WTC11 (cell line): ENCODE measurements at regions not wholly inside any gene's neighbourhood (a gene's known extent, or its start where the extent isn't known, plus 50 kb on each side); places are given as distances from the start of the nearest gene placed in this dataset.
A peak's percentile ranks its signal among the peaks of the same experiment; 100 is the strongest.

ENCODE experiments used
- ATAC-seq: fragments of 200-7000 bp; cut with Tn5 transposase; 2 replicates; pipeline ENCODE4 v1.10.0; 2021; ENCODE audit warnings: mild to moderate bottlenecking, moderate library complexity
- CTCF ChIA-PET: fragments of 300-600 bp; sonication (Branson Sonifier 250); formaldehyde crosslinking; loops from one replicate; lab custom pipeline; 2021; ENCODE audit warnings: antibody characterized with exemption; lab: Charles Lee
- POLR2A ChIA-PET: fragments of 350-600 bp; sonication (Branson Sonifier 250); formaldehyde crosslinking; loops from one replicate; lab custom pipeline; 2021; ENCODE audit warnings: antibody characterized with exemption; lab: Charles Lee
- DNase-seq: peaks from one replicate; pipeline ENCODE4 v3.0.0; 2021; ENCODE audit warnings: low spot score
- H3K27ac Mint-ChIP-seq: 2 replicates; pipeline ENCODE4 v1.8.0; 2021; ENCODE audit warnings: mixed read lengths
- H3K27me3 Mint-ChIP-seq: 2 replicates; pipeline ENCODE4 v1.8.0; 2021; ENCODE audit warnings: low read depth, mild to moderate bottlenecking, moderate library complexity, mixed read lengths
- H3K36me3 Mint-ChIP-seq: 2 replicates; pipeline ENCODE4 v1.8.0; 2021; ENCODE audit warnings: mixed read lengths
- H3K4me1 Mint-ChIP-seq: 2 replicates; pipeline ENCODE4 v1.8.0; 2022; ENCODE audit warnings: mixed read lengths
- H3K4me3 Mint-ChIP-seq: 2 replicates; pipeline ENCODE4 v1.8.0; 2021; ENCODE audit warnings: mild to moderate bottlenecking, moderate library complexity, mixed read lengths
- H3K9me3 Mint-ChIP-seq: 2 replicates; pipeline ENCODE4 v1.8.0; 2021; ENCODE audit warnings: mixed read lengths
- ARID4B ChIP-seq: sonication (generic); formaldehyde crosslinking; IDR thresholded peaks from 2 replicates; pipeline ENCODE4 v1.8.0; 2023; ENCODE audit warnings: missing genetic modification reagents, mild to moderate bottlenecking, borderline replicate concordance
- ATF1 ChIP-seq: sonication (generic); formaldehyde crosslinking; IDR thresholded peaks from 2 replicates; pipeline ENCODE4 v1.8.1; 2023; ENCODE audit warnings: mild to moderate bottlenecking, moderate library complexity, missing genetic modification reagents
- ATF6 ChIP-seq: sonication (generic); formaldehyde crosslinking; IDR thresholded peaks from 2 replicates; pipeline ENCODE4 v1.8.1; 2023; ENCODE audit warnings: mild to moderate bottlenecking, missing genetic modification reagents
- CBFB ChIP-seq: sonication (generic); formaldehyde crosslinking; IDR thresholded peaks from 2 replicates; pipeline ENCODE4 v1.8.1; 2022; ENCODE audit warnings: mild to moderate bottlenecking, low read depth, missing genetic modification reagents
- CREB1 ChIP-seq: sonication (generic); formaldehyde crosslinking; IDR thresholded peaks from 2 replicates; pipeline ENCODE4 v1.8.0; 2023; ENCODE audit warnings: mild to moderate bottlenecking, missing genetic modification reagents
- CREM ChIP-seq: sonication (generic); formaldehyde crosslinking; IDR thresholded peaks from 2 replicates; pipeline ENCODE4 v1.8.1; 2022; ENCODE audit warnings: mild to moderate bottlenecking, missing genetic modification reagents, moderate library complexity
- FOXJ3 ChIP-seq: sonication (generic); formaldehyde crosslinking; IDR thresholded peaks from 2 replicates; pipeline ENCODE4 v1.9.0; 2021; ENCODE audit warnings: missing genetic modification reagents, mild to moderate bottlenecking, borderline replicate concordance
- FOXP4 ChIP-seq: sonication (generic); formaldehyde crosslinking; IDR thresholded peaks from 2 replicates; pipeline ENCODE4 v1.8.0; 2022; ENCODE audit warnings: mild to moderate bottlenecking, missing genetic modification reagents
- HMGA2 ChIP-seq: fragments of 250-450 bp; sonication (Bioruptor Pico); IDR thresholded peaks from 2 replicates; pipeline ENCODE4 v1.4.0; 2021; ENCODE audit warnings: mild to moderate bottlenecking, moderate library complexity
- MXD4 ChIP-seq: fragments of 250-450 bp; sonication (Bioruptor Pico); IDR thresholded peaks from 2 replicates; pipeline ENCODE4 v1.8.0; 2021; ENCODE audit warnings: mild to moderate bottlenecking, moderate library complexity, borderline replicate concordance
- RORB ChIP-seq: fragments of 250-450 bp; sonication (Bioruptor Pico); IDR thresholded peaks from 2 replicates; pipeline ENCODE4 v1.9.0; 2021; ENCODE audit warnings: mild to moderate bottlenecking
- SMAD3 ChIP-seq: sonication (generic); formaldehyde crosslinking; IDR thresholded peaks from 2 replicates; pipeline ENCODE4 v1.8.0; 2022; ENCODE audit warnings: missing genetic modification reagents, mild to moderate bottlenecking, borderline replicate concordance
- STAT6 ChIP-seq: sonication (generic); formaldehyde crosslinking; conservative IDR thresholded peaks from 2 replicates; pipeline ENCODE4 v1.8.1; 2023; ENCODE audit warnings: mild to moderate bottlenecking, low read depth, missing genetic modification reagents, moderate library complexity
- TP53 ChIP-seq: sonication (generic); formaldehyde crosslinking; IDR thresholded peaks from 2 replicates; pipeline ENCODE4 v1.8.1; 2023; ENCODE audit warnings: mild to moderate bottlenecking, missing genetic modification reagents
- ZMAT4 ChIP-seq: fragments of 250-450 bp; sonication (Bioruptor Pico); IDR thresholded peaks from 2 replicates; pipeline ENCODE4 v1.9.0; 2021; ENCODE audit warnings: mild to moderate bottlenecking
- ZNF121 ChIP-seq: sonication (generic); formaldehyde crosslinking; IDR thresholded peaks from 2 replicates; pipeline ENCODE4 v1.8.0; 2023; ENCODE audit warnings: missing genetic modification reagents
- ZNF232 ChIP-seq: sonication (generic); formaldehyde crosslinking; IDR thresholded peaks from 2 replicates; pipeline ENCODE4 v1.8.0; 2022; ENCODE audit warnings: mild to moderate bottlenecking, missing genetic modification reagents
- ZNF281 ChIP-seq: sonication (generic); formaldehyde crosslinking; IDR thresholded peaks from 2 replicates; pipeline ENCODE4 v1.8.0; 2023; ENCODE audit warnings: mild to moderate bottlenecking, missing genetic modification reagents

- TF ChIP-seq TP53 (CRISPR knock-in tag) (no peak), ZNF121 (CRISPR knock-in tag) (0 out of 2 replicates have a peak, but pooled peaks have one; percentile 10)
- TF ChIP-seq, all 79 proteins: peak for 1
- H3K4me1 Mint-ChIP-seq: peaks cover 16% of the 10 kb centered on the region
- no peaks in the 10 kb centered on the region for H3K27me3 Mint-ChIP-seq
- peaks cover 4% of the 10 kb centered on the region; the same call in 1 of the 2 replicates for H3K36me3 Mint-ChIP-seq
- no peak overlapping the region for H3K4me3 Mint-ChIP-seq
- CTCF ChIA-PET: no interaction called here
- POLR2A ChIA-PET: no interaction called here
- no peaks in the 10 kb centered on the region for H3K9me3 Mint-ChIP-seq
- no peak for DNase-seq
- H3K27ac Mint-ChIP-seq: no peak overlapping the region
- no peak for ATAC-seq
These were observed 55.6 kb upstream of the GRK3 start for GRCh38 chr22:25508761-25509321.

GRCh38 chr22:25509374-25509791, 55.1 kb upstream of the GRK3 start:
- TF ChIP-seq MXD4 (CRISPR knock-in tag): no peak
- TF ChIP-seq HMGA2 (CRISPR knock-in tag): no peak
- no peak for TF ChIP-seq TP53 (CRISPR knock-in tag)
- no peak for TF ChIP-seq CREB1 (CRISPR knock-in tag)
- no peak for TF ChIP-seq ZNF232 (CRISPR knock-in tag)
- no peak for TF ChIP-seq SMAD3 (CRISPR knock-in tag)
- TF ChIP-seq ZNF281 (CRISPR knock-in tag): no peak
- no peak for TF ChIP-seq ZMAT4
- TF ChIP-seq ATF1 (CRISPR knock-in tag): no peak
- TF ChIP-seq ATF6 (CRISPR knock-in tag): no peak
- TF ChIP-seq CBFB (CRISPR knock-in tag): no peak
- H3K36me3 Mint-ChIP-seq: peaks cover 4% of the 10 kb centered on the region; the same call in 1 of the 2 replicates
- no peak overlapping the region for H3K27ac Mint-ChIP-seq
- POLR2A ChIA-PET: no interaction called here
- H3K9me3 Mint-ChIP-seq: no peaks in the 10 kb centered on the region
- ATAC-seq: no peak
- CTCF ChIA-PET: no interaction called here
- no peak overlapping the region for H3K4me3 Mint-ChIP-seq
- no peak for DNase-seq
- no peaks in the 10 kb centered on the region for H3K27me3 Mint-ChIP-seq
- H3K4me1 Mint-ChIP-seq: peaks cover 19% of the 10 kb centered on the region

GRCh38 chr22:25510876-25511275, 53.6 kb upstream of the GRK3 start:
- ChIA-PET POLR2A (no interaction called here), CTCF (no interaction called here)
- H3K27ac Mint-ChIP-seq: no peak overlapping the region
- ATAC-seq: no peak
- H3K4me3 Mint-ChIP-seq: no peak overlapping the region
- H3K4me1 Mint-ChIP-seq: peaks cover 23% of the 10 kb centered on the region
- DNase-seq: no peak
- H3K9me3 Mint-ChIP-seq: no peaks in the 10 kb centered on the region
- no peaks in the 10 kb centered on the region for H3K27me3 Mint-ChIP-seq
- peaks cover 4% of the 10 kb centered on the region; the same call in 1 of the 2 replicates for H3K36me3 Mint-ChIP-seq
- no peak for TF ChIP-seq FOXJ3 (CRISPR knock-in tag)
- no peak for TF ChIP-seq ARID4B (CRISPR knock-in tag)
- no peak for TF ChIP-seq RORB (CRISPR knock-in tag)
- TF ChIP-seq TP53 (CRISPR knock-in tag): no peak
- TF ChIP-seq FOXP4 (CRISPR knock-in tag): no peak
- no peak for TF ChIP-seq CREM
- TF ChIP-seq STAT6: no peak
